ENCODE measurements at regions not wholly inside any gene's neighbourhood (a gene's known extent, or its start where the extent isn't known, plus 50 kb on each side); places are given as distances from the start of the nearest gene placed in this dataset.
A peak's percentile ranks its signal among the peaks of the same experiment; 100 is the strongest.

GRCh38 chr1:67536957-67537666 is 106.9 kb upstream of the SERBP1 start:
- no TSS peak for BruUV-seq (replicated peaks)
- Histone ChIP-seq H3K4me1 (ENCODE audit: control insufficient read depth, insufficient read depth, low read length) (peaks cover 18% of the 10 kb centered on the region), H3K4me3 (ENCODE audit: low read depth in 2 of 2, low read length in 2 of 2) (no peak overlapping the region), H3K27ac (ENCODE audit: low read length) (peak overlapping the region; percentile 62), H3K36me3 (ENCODE audit: control insufficient read depth, insufficient read depth, low read length) (no peaks in the 10 kb centered on the region), H3K9me3 (ENCODE audit: control insufficient read depth, insufficient read depth, low read depth, low read length) (no peaks in the 10 kb centered on the region), H3K27me3 (ENCODE audit: control insufficient read depth, insufficient read depth, low read length) (no peaks in the 10 kb centered on the region)
- in situ Hi-C loops (cut with HindIII; ENCODE audit: low pct_unique_long_range_greater_than_20kb, low sequenced_read_pairs) (loop anchor here (25.0 kb wide), 1 partner anchor 125 kb away; no protein-coding TSS in a partner anchor), intact Hi-C loops (cut with micrococcal nuclease; ENCODE audit: unreplicated experiment) (loop anchor here (5.0 to 10.0 kb wide), 2 partner anchors 148 to 210 kb away; partner anchors contain the start of gene GADD45A)
- DNase-seq (ENCODE audit: low read depth, low spot score) (no peak), ATAC-seq (no peak)
- ChIA-PET POLR2A (no interaction called here), CTCF (interaction anchor here (0.7 to 2.7 kb wide), 3 partner anchors 221 to 230 kb away, joined by 4 to 12 read pairs (median 6); no protein-coding TSS in a partner anchor)
- TF ChIP-seq SIN3A (IDR thresholded peaks at IDR 0.05; ENCODE audit: borderline replicate concordance, insufficient read depth, low read depth, low read length) (no peak), CTCF (IDR thresholded peaks at IDR 0.05) (no peak), POLR2AphosphoS5 (IDR thresholded peaks at IDR 0.05; ENCODE audit: low read depth, low read length) (no peak), TCF7L2 (IDR thresholded peaks at IDR 0.05; ENCODE audit: low read depth, low read length) (no peak)
- TF ChIP-seq, protein P1, sequence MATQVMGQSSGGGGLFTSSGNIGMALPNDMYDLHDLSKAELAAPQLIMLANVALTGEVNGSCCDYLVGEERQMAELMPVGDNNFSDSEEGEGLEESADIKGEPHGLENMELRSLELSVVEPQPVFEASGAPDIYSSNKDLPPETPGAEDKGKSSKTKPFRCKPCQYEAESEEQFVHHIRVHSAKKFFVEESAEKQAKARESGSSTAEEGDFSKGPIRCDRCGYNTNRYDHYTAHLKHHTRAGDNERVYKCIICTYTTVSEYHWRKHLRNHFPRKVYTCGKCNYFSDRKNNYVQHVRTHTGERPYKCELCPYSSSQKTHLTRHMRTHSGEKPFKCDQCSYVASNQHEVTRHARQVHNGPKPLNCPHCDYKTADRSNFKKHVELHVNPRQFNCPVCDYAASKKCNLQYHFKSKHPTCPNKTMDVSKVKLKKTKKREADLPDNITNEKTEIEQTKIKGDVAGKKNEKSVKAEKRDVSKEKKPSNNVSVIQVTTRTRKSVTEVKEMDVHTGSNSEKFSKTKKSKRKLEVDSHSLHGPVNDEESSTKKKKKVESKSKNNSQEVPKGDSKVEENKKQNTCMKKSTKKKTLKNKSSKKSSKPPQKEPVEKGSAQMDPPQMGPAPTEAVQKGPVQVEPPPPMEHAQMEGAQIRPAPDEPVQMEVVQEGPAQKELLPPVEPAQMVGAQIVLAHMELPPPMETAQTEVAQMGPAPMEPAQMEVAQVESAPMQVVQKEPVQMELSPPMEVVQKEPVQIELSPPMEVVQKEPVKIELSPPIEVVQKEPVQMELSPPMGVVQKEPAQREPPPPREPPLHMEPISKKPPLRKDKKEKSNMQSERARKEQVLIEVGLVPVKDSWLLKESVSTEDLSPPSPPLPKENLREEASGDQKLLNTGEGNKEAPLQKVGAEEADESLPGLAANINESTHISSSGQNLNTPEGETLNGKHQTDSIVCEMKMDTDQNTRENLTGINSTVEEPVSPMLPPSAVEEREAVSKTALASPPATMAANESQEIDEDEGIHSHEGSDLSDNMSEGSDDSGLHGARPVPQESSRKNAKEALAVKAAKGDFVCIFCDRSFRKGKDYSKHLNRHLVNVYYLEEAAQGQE (IDR thresholded peaks at IDR 0.05; ENCODE audit: insufficient read depth in 1 of 2, low read depth in 2 of 2, low read length in 1 of 2), result no peak

GRCh38 chr1:67537667-67538018 is 107.4 kb upstream of the SERBP1 start:
- no peaks in the 10 kb centered on the region for H3K9me3 ChIP-seq (ENCODE audit: control insufficient read depth, insufficient read depth, low read depth, low read length)
- ATAC-seq (no peak), DNase-seq (ENCODE audit: low read depth, low spot score) (no peak)
- H3K4me3 ChIP-seq (ENCODE audit: low read depth in 2 of 2, low read length in 2 of 2), result no peak overlapping the region
- no TSS peak for BruUV-seq (replicated peaks)
- peaks cover 16% of the 10 kb centered on the region for H3K4me1 ChIP-seq (ENCODE audit: control insufficient read depth, insufficient read depth, low read length)
- no peaks in the 10 kb centered on the region for H3K36me3 ChIP-seq (ENCODE audit: control insufficient read depth, insufficient read depth, low read length)
- ChIA-PET CTCF (interaction anchor here (2.7 kb wide), 1 partner anchor 222 kb away, joined by 12 read pairs; no protein-coding TSS in a partner anchor), POLR2A (no interaction called here)
- in situ Hi-C loops (cut with HindIII; ENCODE audit: low pct_unique_long_range_greater_than_20kb, low sequenced_read_pairs) (loop anchor here (25.0 kb wide), 1 partner anchor 125 kb away; no protein-coding TSS in a partner anchor), intact Hi-C loops (cut with micrococcal nuclease; ENCODE audit: unreplicated experiment) (loop anchor here (5.0 to 10.0 kb wide), 2 partner anchors 147 to 210 kb away; partner anchors contain the start of gene GADD45A)
- H3K27ac ChIP-seq (ENCODE audit: low read length), result peak overlapping the region; percentile 51; the same call in 1 of the 2 replicates
- TF ChIP-seq, protein P1 (IDR thresholded peaks at IDR 0.05; ENCODE audit: insufficient read depth in 1 of 2, low read depth in 2 of 2, low read length in 1 of 2), result no peak
- TF ChIP-seq POLR2AphosphoS5 (IDR thresholded peaks at IDR 0.05; ENCODE audit: low read depth, low read length) (no peak), SIN3A (IDR thresholded peaks at IDR 0.05; ENCODE audit: borderline replicate concordance, insufficient read depth, low read depth, low read length) (no peak), TCF7L2 (IDR thresholded peaks at IDR 0.05; ENCODE audit: low read depth, low read length) (no peak), CTCF (IDR thresholded peaks at IDR 0.05) (no peak)
- H3K27me3 ChIP-seq (ENCODE audit: control insufficient read depth, insufficient read depth, low read length), result no peaks in the 10 kb centered on the region
